SK-N-SH (cell line): ENCODE measurements at regions not wholly inside any gene's neighbourhood (a gene's known extent, or its start where the extent isn't known, plus 50 kb on each side); places are given as distances from the start of the nearest gene placed in this dataset.
A peak's percentile ranks its signal among the peaks of the same experiment; 100 is the strongest.

Source experiments
- CTCF ChIA-PET: fragments of 300-600, 350-600 bp; formaldehyde crosslinking; extraction: SDS; loops from one replicate; lab custom pipeline; 2021; lab: Yijun Ruan, JAX
- POLR2A ChIA-PET: fragments of 350-600 bp; sonication (Branson Sonifier 250); formaldehyde crosslinking; extraction: SDS; loops from one replicate; lab custom pipeline; 2020; ENCODE audit warnings: antibody characterized with exemption, inconsistent platforms; lab: Yijun Ruan, JAX
- DNase-seq: peaks from one replicate; pipeline ENCODE4 v3.0.0; 2012
- H2AFZ ChIP-seq: fragments of 200-600 bp; sonication (generic); 2 replicates; pipeline ENCODE4 v1.8.1; 2016; ENCODE audit warnings: antibody characterized with exemption, mild to moderate bottlenecking, low read depth
- H3F3A ChIP-seq: fragments of 200-600 bp; sonication (generic); replicated peaks from 2 replicates; pipeline ENCODE3; 2016; ENCODE audit warnings: antibody characterized with exemption, mild to moderate bottlenecking; ENCODE audit not compliant: insufficient read depth
- H3K27ac ChIP-seq, 2 experiments: fragments of 200-500 bp in 1 of 2; fragments of 200-600 bp in 1 of 2; sonication (Bioruptor generic) in 1 of 2; sonication (generic), shearing (Covaris generic) in 1 of 2; 2 replicates each; pipeline versions ENCODE4 v1.5.1 to v1.6.1; 2014 to 2016; ENCODE audit warnings: low read depth in 2 of 2, inconsistent platforms in 1 of 2, low read length in 1 of 2, mild to moderate bottlenecking in 1 of 2, mixed read lengths in 1 of 2
- H3K27me3 ChIP-seq: fragments of 200-600 bp; sonication (generic), shearing (Covaris generic); 2 replicates; pipeline ENCODE4 v1.6.1; 2016; ENCODE audit warnings: mixed run types; ENCODE audit not compliant: insufficient read depth
- H3K36me3 ChIP-seq, 2 experiments: fragments of 200-500 bp in 1 of 2; fragments of 200-600 bp in 1 of 2; sonication (Bioruptor generic) in 1 of 2; sonication (generic) in 1 of 2; replicated peaks in 1 of 2; 2 replicates each; pipeline versions ENCODE3 to v1.5.1; 2014 to 2016; ENCODE audit warnings: low read length in 1 of 2, mild to moderate bottlenecking in 1 of 2; ENCODE audit not compliant: insufficient read depth in 2 of 2, control insufficient read depth in 1 of 2
- H3K4me1 ChIP-seq, 2 experiments: fragments of 200-500 bp in 1 of 2; fragments of 200-600 bp in 1 of 2; sonication (Bioruptor generic) in 1 of 2; sonication (generic), shearing (Covaris generic) in 1 of 2; 2 replicates each; pipeline versions ENCODE4 v1.5.1 to v1.6.1; 2014 to 2016; ENCODE audit warnings: low read depth in 1 of 2, low read length in 1 of 2, mixed run types in 1 of 2; ENCODE audit not compliant: insufficient read depth in 2 of 2, control insufficient read depth in 1 of 2
- H3K4me2 ChIP-seq: fragments of 200-600 bp; sonication (generic), shearing (Covaris generic); 2 replicates; pipeline ENCODE4 v1.6.1; 2017; ENCODE audit warnings: mixed run types
- H3K4me3 ChIP-seq, 2 experiments: fragments of 200-500 bp in 1 of 2; fragments of 200-600 bp in 1 of 2; sonication (Bioruptor generic) in 1 of 2; sonication (generic), shearing (Covaris generic) in 1 of 2; 2 replicates each; pipeline versions ENCODE4 v1.5.1 to v1.8.1; 2014 to 2016; ENCODE audit warnings: low read depth in 2 of 2, inconsistent platforms in 1 of 2, low read length in 1 of 2, mild to moderate bottlenecking in 1 of 2, mixed read lengths in 1 of 2, moderate library complexity in 1 of 2
- H3K79me2 ChIP-seq: fragments of 200-600 bp; sonication (generic); 2 replicates; pipeline ENCODE4 v1.8.1; 2017; ENCODE audit warnings: mild to moderate bottlenecking; ENCODE audit not compliant: insufficient read depth
- H3K9ac ChIP-seq: fragments of 200-600 bp; sonication (generic); 2 replicates; pipeline ENCODE4 v1.6.1; 2017; ENCODE audit warnings: mixed run types
- H3K9me2 ChIP-seq: fragments of 200-600 bp; sonication (generic); 2 replicates; pipeline ENCODE4 v1.6.1; 2017; ENCODE audit warnings: mixed run types
- H3K9me3 ChIP-seq: fragments of 200-600 bp; sonication (generic); 2 replicates; pipeline ENCODE4 v1.6.1; 2017; ENCODE audit warnings: mixed run types, mild to moderate bottlenecking, moderate library complexity
- H4K20me1 ChIP-seq: fragments of 200-600 bp; sonication (generic); 2 replicates; pipeline ENCODE4 v1.6.1; 2017; ENCODE audit warnings: mild to moderate bottlenecking, mixed run types; ENCODE audit not compliant: insufficient read depth
- CTCF ChIP-seq: fragments of 200-600 bp; sonication (generic); IDR thresholded peaks from 2 replicates; pipeline ENCODE4 v1.6.1; 2017; ENCODE audit warnings: antibody characterized with exemption, mild to moderate bottlenecking, moderate library complexity
- EP300 ChIP-seq, 2 experiments: IDR thresholded peaks; 2 replicates each; pipeline versions ENCODE4 v1.4.0 to v1.6.1; 2012; ENCODE audit warnings: borderline replicate concordance in 1 of 2, low read depth in 1 of 2, low read length in 1 of 2
- FOXJ3 ChIP-seq: sonication (generic); formaldehyde crosslinking; IDR thresholded peaks from 2 replicates; pipeline ENCODE4 v1.5.1; 2020; ENCODE audit warnings: mild to moderate bottlenecking, missing genetic modification reagents
- FOXM1 ChIP-seq: IDR thresholded peaks from 2 replicates; pipeline ENCODE4 v1.4.0; 2012; ENCODE audit warnings: low read depth, mild to moderate bottlenecking
- GATA2 ChIP-seq: sonication (generic); formaldehyde crosslinking; IDR thresholded peaks from 2 replicates; pipeline ENCODE4 v1.5.0; 2020; ENCODE audit warnings: mild to moderate bottlenecking, missing genetic modification reagents
- MAX ChIP-seq: IDR thresholded peaks from 2 replicates; pipeline ENCODE4 v1.4.0; 2012; ENCODE audit warnings: low read depth
- NRF1 ChIP-seq: IDR thresholded peaks from 2 replicates; pipeline ENCODE4 v1.6.1; 2012; ENCODE audit warnings: low read depth, mild to moderate bottlenecking, low read length
- PBX3 ChIP-seq: IDR thresholded peaks from 2 replicates; pipeline ENCODE4; 2012
- RAD21 ChIP-seq: IDR thresholded peaks from 2 replicates; pipeline ENCODE4 v1.6.1; 2012; ENCODE audit warnings: mild to moderate bottlenecking, low read length
- RCOR1 ChIP-seq: fragments of 150-350 bp; IDR thresholded peaks from 2 replicates; pipeline ENCODE4 v1.6.1; 2017; ENCODE audit warnings: antibody characterized with exemption, low read length
- TCF12 ChIP-seq: IDR thresholded peaks from 2 replicates; pipeline ENCODE4 v1.4.0; 2012
- TEAD4 ChIP-seq: IDR thresholded peaks from 2 replicates; pipeline ENCODE4 v1.4.0; 2012; ENCODE audit warnings: mild to moderate bottlenecking, borderline replicate concordance; ENCODE audit not compliant: insufficient read depth
- ZBTB33 ChIP-seq: IDR thresholded peaks from 2 replicates; pipeline ENCODE4 v1.4.0; 2012; ENCODE audit warnings: low read depth, borderline replicate concordance
- WGBS: methylation state at CpG from one replicate; pipeline ENCODE4 v1.1.6; 2017; ENCODE audit warnings: low lambda C conversion rate; 5-methylcytosine and 5-hydroxymethylcytosine counted together
- TF ChIP-seq, protein P1 (sequence below): IDR thresholded peaks from 2 replicates; pipeline ENCODE4 v1.6.1; 2012; ENCODE audit warnings: mild to moderate bottlenecking, low read depth, low read length, moderate library complexity
- TF ChIP-seq, protein P2 (sequence below): IDR thresholded peaks from 2 replicates; pipeline ENCODE4 v1.4.0; 2012; ENCODE audit warnings: low read depth, borderline replicate concordance
- TF ChIP-seq, protein P3 (sequence below): fragments of 150-350 bp; IDR thresholded peaks from 2 replicates; pipeline ENCODE4 v1.6.1; 2016; ENCODE audit warnings: mild to moderate bottlenecking, low read depth, low read length

- peaks cover 3 to 11% of the 10 kb centered on the region in 2 experiments; a peak in 3 of 4 replicates for H3K4me1 ChIP-seq
- no peaks in the 10 kb centered on the region for H3K27me3 ChIP-seq
- H4K20me1 ChIP-seq, result no peaks in the 10 kb centered on the region
- peak overlapping the region in 1 of 2 experiments; percentile 97; a peak in 2 of 4 replicates for H3K27ac ChIP-seq
- no peaks in the 10 kb centered on the region for H3K9me3 ChIP-seq
- 62% methylated on average over 4 of the region's 4 CpGs for WGBS
- TF ChIP-seq, protein P1, sequence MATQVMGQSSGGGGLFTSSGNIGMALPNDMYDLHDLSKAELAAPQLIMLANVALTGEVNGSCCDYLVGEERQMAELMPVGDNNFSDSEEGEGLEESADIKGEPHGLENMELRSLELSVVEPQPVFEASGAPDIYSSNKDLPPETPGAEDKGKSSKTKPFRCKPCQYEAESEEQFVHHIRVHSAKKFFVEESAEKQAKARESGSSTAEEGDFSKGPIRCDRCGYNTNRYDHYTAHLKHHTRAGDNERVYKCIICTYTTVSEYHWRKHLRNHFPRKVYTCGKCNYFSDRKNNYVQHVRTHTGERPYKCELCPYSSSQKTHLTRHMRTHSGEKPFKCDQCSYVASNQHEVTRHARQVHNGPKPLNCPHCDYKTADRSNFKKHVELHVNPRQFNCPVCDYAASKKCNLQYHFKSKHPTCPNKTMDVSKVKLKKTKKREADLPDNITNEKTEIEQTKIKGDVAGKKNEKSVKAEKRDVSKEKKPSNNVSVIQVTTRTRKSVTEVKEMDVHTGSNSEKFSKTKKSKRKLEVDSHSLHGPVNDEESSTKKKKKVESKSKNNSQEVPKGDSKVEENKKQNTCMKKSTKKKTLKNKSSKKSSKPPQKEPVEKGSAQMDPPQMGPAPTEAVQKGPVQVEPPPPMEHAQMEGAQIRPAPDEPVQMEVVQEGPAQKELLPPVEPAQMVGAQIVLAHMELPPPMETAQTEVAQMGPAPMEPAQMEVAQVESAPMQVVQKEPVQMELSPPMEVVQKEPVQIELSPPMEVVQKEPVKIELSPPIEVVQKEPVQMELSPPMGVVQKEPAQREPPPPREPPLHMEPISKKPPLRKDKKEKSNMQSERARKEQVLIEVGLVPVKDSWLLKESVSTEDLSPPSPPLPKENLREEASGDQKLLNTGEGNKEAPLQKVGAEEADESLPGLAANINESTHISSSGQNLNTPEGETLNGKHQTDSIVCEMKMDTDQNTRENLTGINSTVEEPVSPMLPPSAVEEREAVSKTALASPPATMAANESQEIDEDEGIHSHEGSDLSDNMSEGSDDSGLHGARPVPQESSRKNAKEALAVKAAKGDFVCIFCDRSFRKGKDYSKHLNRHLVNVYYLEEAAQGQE, result no peak
- TF ChIP-seq, protein P2, sequence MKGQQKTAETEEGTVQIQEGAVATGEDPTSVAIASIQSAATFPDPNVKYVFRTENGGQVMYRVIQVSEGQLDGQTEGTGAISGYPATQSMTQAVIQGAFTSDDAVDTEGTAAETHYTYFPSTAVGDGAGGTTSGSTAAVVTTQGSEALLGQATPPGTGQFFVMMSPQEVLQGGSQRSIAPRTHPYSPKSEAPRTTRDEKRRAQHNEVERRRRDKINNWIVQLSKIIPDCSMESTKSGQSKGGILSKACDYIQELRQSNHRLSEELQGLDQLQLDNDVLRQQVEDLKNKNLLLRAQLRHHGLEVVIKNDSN, result no peak
- TF ChIP-seq, protein P3, sequence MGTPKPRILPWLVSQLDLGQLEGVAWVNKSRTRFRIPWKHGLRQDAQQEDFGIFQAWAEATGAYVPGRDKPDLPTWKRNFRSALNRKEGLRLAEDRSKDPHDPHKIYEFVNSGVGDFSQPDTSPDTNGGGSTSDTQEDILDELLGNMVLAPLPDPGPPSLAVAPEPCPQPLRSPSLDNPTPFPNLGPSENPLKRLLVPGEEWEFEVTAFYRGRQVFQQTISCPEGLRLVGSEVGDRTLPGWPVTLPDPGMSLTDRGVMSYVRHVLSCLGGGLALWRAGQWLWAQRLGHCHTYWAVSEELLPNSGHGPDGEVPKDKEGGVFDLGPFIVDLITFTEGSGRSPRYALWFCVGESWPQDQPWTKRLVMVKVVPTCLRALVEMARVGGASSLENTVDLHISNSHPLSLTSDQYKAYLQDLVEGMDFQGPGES, result no peak
- TF ChIP-seq MAX (no peak), TCF12 (no peak), NRF1 (no peak), PBX3 (no peak), TEAD4 (no peak), FOXM1 (no peak), GATA2 (CRISPR knock-in tag) (no peak), RCOR1 (no peak), FOXJ3 (CRISPR knock-in tag) (no peak), ZBTB33 (no peak), RAD21 (no peak), CTCF (no peak), EP300 (IDR thresholded peaks at IDR 0.05; ENCODE audit: borderline replicate concordance in 1 of 2, low read depth in 1 of 2, low read length in 1 of 2) (no peak)
- DNase-seq, result no peak
- H3K4me2 ChIP-seq, result no peak overlapping the region
- H3F3A ChIP-seq, result peaks cover 13% of the 10 kb centered on the region
- ChIA-PET CTCF (interaction anchor here (1.0 to 1.3 kb wide), 2 partner anchors 9 to 11 kb away, joined by 3 read pairs; no protein-coding TSS in a partner anchor), POLR2A (no interaction called here)
- no peaks in the 10 kb centered on the region for H3K9me2 ChIP-seq
- no peak overlapping the region for H3K4me3 ChIP-seq
- H2AFZ ChIP-seq, result no peak overlapping the region
- H3K9ac ChIP-seq, result peak overlapping the region; percentile 29; the same call in 1 of the 2 replicates
- H3K79me2 ChIP-seq, result no peaks in the 10 kb centered on the region
- no peaks in the 10 kb centered on the region for H3K36me3 ChIP-seq
Measured at GRCh38 chr10:28840971-28841370, 163.7 kb downstream of the BAMBI start.
